Mucosa of descending colon (tissue), 3 donors: ENCODE measurements at regions not wholly inside any gene's neighbourhood (a gene's known extent, or its start where the extent isn't known, plus 50 kb on each side); places are given as distances from the start of the nearest gene placed in this dataset.
"Not testable (repeated sequence)": the region's sequence is repeated elsewhere in the genome, so short reads cannot be mapped to it uniquely, and the experiment has no call there.

ENCODE experiments used
- ATAC-seq: fragments of 200-7000 bp; cut with Tn5 transposase; one replicate; pipeline ENCODE4 v1.9.1; 2020; ENCODE audit warnings: mild to moderate bottlenecking, moderate library complexity
- DNase-seq, 3 donors: peaks; one replicate each; pipeline ENCODE4 v3.0.0-alpha.2; 2020
- H3K36me3 ChIP-seq: fragments of 200-600 bp; one replicate; pipeline ENCODE4 v1.8.0; 2021; ENCODE audit warnings: low read depth, mild to moderate bottlenecking
- H3K4me1 ChIP-seq: fragments of 200-600 bp; one replicate; pipeline ENCODE4 v1.8.0; 2021; ENCODE audit warnings: low read depth, mild to moderate bottlenecking
- H3K4me3 ChIP-seq: fragments of 200-600 bp; one replicate; pipeline ENCODE4 v1.8.0; 2021; ENCODE audit warnings: mild to moderate bottlenecking
- H3K9me3 ChIP-seq: fragments of 200-600 bp; one replicate; pipeline ENCODE4 v1.8.0; 2021; ENCODE audit warnings: mild to moderate bottlenecking
- intact Hi-C, 2 donors: fragments of 100-400 bp; cut with DNase I in 1 of 2; cut with micrococcal nuclease in 1 of 2; formaldehyde crosslinking; loops; one replicate each; pipeline versions ENCODE4 v1.11.0 to v1.11.1; 2022; cut with DNase I, micrococcal nuclease
- TF ChIP-seq, protein P1 (sequence below): fragments of 200-600 bp; IDR thresholded peaks from one replicate; pipeline ENCODE4 v1.8.0; 2022; ENCODE audit warnings: antibody characterized with exemption, mild to moderate bottlenecking
- donor health status: DM: no; HTN: no; CAD: no; lungs with moderate emphysema.
- donor health status: DM: no; HTN: no; CAD: no.
- donor health status: DM: no; HTN: yes; CAD: no.

DNA sequence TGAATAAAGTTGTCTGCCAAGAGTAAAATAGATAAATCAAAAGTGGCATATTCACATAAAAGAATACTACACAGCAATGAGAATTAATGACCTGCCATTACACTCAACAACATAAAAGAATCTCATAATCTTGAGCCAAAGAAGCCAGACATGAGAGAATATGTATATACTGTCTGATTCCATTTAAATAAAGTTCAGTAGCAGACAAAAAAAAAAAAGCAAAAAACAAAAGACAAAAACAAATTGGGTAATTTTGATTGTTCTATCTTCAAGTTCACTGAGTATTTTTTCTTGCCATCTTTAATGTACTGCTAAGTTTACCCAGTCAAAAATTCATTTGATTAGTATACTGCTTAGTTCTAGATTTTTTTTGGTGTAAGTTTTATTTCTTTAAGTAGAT is 87.9 kb upstream of the TRPC7 start:
- Histone ChIP-seq H3K9me3 (no peaks in the 10 kb centered on the region), H3K36me3 (no peaks in the 10 kb centered on the region), H3K4me3 (no peak overlapping the region), H3K4me1 (no peaks in the 10 kb centered on the region)
- no peak for DNase-seq
- no peak for ATAC-seq
- intact Hi-C loops, result no loop called here
- TF ChIP-seq, protein P1, sequence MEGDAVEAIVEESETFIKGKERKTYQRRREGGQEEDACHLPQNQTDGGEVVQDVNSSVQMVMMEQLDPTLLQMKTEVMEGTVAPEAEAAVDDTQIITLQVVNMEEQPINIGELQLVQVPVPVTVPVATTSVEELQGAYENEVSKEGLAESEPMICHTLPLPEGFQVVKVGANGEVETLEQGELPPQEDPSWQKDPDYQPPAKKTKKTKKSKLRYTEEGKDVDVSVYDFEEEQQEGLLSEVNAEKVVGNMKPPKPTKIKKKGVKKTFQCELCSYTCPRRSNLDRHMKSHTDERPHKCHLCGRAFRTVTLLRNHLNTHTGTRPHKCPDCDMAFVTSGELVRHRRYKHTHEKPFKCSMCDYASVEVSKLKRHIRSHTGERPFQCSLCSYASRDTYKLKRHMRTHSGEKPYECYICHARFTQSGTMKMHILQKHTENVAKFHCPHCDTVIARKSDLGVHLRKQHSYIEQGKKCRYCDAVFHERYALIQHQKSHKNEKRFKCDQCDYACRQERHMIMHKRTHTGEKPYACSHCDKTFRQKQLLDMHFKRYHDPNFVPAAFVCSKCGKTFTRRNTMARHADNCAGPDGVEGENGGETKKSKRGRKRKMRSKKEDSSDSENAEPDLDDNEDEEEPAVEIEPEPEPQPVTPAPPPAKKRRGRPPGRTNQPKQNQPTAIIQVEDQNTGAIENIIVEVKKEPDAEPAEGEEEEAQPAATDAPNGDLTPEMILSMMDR, result no peak

DNA sequence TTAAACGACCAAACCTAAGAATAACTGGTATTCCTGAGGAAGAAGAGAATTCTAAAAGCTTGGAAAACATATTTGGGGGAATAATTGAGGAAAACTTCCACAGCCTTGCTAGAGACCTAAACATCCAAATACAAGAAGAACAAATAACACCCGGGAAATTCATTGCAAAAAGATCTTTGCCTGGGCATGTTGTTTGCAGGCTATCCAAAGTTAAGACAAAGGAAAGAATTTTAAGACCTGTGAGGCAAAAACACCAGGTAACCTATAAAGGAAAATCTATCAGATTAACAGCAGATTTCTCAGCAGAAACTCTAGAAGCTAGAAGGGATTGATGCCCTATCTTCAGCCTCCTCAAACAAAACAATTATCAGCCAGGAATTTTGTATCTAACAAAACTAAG is 82.2 kb upstream of the TRPC7 start:
- H3K36me3 ChIP-seq, intact Hi-C loops, DNase-seq, H3K4me3 ChIP-seq, H3K4me1 ChIP-seq, ATAC-seq, H3K9me3 ChIP-seq: not testable (repeated sequence)

DNA sequence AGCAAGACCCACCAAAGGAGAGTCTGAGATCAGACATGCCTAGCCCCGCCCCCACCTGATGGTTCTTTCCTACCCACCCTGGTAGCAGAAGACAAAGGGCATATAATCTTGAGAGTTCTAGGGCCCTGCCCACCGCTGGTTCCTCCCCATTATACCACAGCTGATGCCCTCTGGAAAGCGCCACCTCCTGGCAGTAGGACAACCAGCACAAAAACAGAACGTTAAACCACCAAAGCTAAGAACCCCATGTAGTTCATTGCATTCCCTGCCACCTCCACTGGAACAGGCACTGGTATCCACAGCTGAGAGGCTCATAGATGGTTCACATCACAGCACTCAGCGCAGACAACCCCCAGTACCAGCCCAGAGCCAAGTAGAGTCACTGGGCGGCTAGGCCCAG is 81.2 kb upstream of the TRPC7 start:
- Histone ChIP-seq H3K36me3 (no peaks in the 10 kb centered on the region), H3K4me3 (no peak overlapping the region), H3K9me3 (no peaks in the 10 kb centered on the region), H3K4me1 (no peaks in the 10 kb centered on the region)
- ATAC-seq (no peak), DNase-seq (no peak)
- intact Hi-C loops, result no loop called here
- TF ChIP-seq, protein P1, result no peak

DNA sequence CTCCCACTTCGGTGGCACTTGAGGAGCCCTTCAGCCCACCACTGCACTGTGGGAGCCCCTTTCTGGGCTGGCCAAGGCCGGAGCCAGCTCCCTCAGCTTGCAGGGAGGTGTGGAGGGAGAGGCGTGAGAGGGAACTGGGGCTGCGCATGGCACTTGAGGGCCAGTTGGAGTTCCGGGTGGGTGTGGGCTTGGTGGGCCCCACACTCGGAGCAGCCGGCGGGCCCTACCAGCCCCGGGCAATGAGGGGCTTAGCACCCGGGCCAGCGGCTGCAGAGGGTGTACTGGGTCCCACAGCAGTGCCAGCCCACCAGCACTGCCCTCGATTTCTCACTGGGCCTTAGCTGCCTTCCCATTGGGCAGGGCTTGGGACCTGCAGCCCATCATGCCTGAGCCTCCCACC is 78.8 kb upstream of the TRPC7 start:
- intact Hi-C loops, H3K4me1 ChIP-seq: not testable (repeated sequence)

DNA sequence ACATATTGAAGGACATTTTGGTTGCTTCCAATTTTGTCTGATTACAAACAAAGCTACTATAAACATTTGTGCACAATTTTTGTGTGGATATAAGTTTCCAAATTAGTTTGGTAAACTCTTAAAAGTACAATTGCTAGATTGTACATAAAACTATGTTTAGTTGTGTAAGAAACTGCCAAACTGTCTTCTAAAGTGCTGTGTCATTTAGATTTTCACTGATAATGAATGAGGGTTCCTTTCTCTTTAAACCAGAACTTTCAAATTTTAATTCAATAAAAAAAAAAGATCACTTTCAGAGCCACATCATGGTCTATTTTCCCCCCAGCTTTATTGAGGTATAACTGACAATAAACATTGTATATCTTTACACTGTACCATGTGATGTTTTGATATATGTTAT is 74.0 kb upstream of the TRPC7 start:
- Histone ChIP-seq H3K36me3 (no peaks in the 10 kb centered on the region), H3K4me1 (no peaks in the 10 kb centered on the region), H3K9me3 (no peaks in the 10 kb centered on the region), H3K4me3 (no peak overlapping the region)
- TF ChIP-seq, protein P1, result no peak
- DNase-seq (no peak), ATAC-seq (no peak)
- intact Hi-C loops, result no loop called here

More for the DNA sequence above, 78.8 kb upstream of the TRPC7 start:
- H3K36me3 ChIP-seq, ATAC-seq, H3K9me3 ChIP-seq, DNase-seq, H3K4me3 ChIP-seq: not testable (repeated sequence)

DNA sequence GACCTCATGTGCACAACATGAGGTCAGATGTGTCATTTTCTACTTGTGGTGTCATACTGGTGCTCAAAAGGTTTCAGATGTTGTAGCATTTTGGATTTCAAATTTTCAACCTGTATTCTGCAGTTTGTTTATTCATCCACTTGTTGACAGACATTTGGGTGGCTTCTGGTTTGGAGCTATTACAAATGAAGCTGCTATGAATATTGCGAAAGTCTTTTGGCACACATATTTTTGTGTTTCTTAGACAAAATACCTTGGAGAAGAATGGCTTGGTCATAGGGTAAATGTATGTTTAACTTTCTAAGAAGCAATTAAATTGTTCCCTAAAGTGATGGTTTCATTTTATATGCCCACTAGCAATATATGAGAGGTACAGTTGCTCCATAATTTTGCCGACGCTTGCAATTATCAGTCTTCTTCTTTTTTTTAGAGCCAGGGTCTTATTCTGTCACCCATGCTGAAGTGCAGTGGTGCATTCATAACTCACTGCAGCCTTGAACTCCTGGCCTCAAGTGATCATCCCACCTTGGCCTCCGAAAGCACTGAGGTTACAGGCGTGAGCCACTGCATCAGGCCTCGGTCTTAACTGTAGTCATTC is 70.7 kb upstream of the TRPC7 start:
- intact Hi-C loops, result no loop called here
- Histone ChIP-seq H3K9me3 (no peaks in the 10 kb centered on the region), H3K4me3 (no peak overlapping the region), H3K36me3 (no peaks in the 10 kb centered on the region), H3K4me1 (no peaks in the 10 kb centered on the region)
- DNase-seq (no peak), ATAC-seq (no peak)
- TF ChIP-seq, protein P1, result no peak

DNA sequence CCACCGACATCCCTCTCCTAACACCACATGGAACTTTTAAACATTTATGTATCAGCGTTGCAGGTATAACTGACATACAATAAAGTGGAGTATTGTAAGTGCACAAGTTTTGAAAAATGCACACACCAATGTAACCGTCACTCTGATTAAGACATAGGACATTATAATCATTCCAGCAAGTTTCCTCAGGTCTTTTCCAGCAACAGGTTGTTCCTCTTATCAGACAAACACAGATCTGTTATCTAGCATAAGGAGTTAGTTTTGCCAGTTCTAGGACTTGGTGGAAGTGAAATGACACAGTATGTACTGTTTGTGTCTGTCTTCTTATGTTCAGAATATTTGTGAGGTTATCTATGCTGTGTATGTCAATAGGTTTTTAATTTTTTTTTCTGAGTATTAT is 69.5 kb upstream of the TRPC7 start:
- TF ChIP-seq, protein P1, result no peak
- Histone ChIP-seq H3K9me3 (no peaks in the 10 kb centered on the region), H3K4me3 (no peak overlapping the region), H3K36me3 (no peaks in the 10 kb centered on the region), H3K4me1 (no peaks in the 10 kb centered on the region)
- intact Hi-C loops, result no loop called here
- no peak for ATAC-seq
- no peak for DNase-seq
